Thyroid gland (tissue), 4 donors: ENCODE measurements at regions not wholly inside any gene's neighbourhood (a gene's known extent, or its start where the extent isn't known, plus 50 kb on each side); places are given as distances from the start of the nearest gene placed in this dataset.

Source experiments
- CTCF ChIP-seq, 6 experiments: fragments of 200-600 bp in 3 of 6; fragments of 450-650 bp in 3 of 6; sonication (generic) in 3 of 6; IDR thresholded peaks; one replicate each; pipeline ENCODE4 v1.5.1; 2016 to 2019; ENCODE audit warnings: antibody characterized with exemption in 6 of 6, mild to moderate bottlenecking in 2 of 6, inconsistent platforms in 1 of 6, moderate library complexity in 1 of 6
- POLR2A ChIP-seq, 2 donors: fragments of 450-650 bp; IDR thresholded peaks; one replicate each; pipeline ENCODE4 v1.6.1; 2017; ENCODE audit warnings: antibody characterized with exemption in 2 of 2, mild to moderate bottlenecking in 2 of 2, moderate library complexity in 1 of 2

GRCh38 chr11:130623670-130624668 is 175.5 kb downstream of the ADAMTS15 start:
- TF ChIP-seq POLR2A (IDR thresholded peaks at IDR 0.05) (no peak), CTCF (IDR thresholded peaks at IDR 0.05) (no peak)
